ENCODE measurements at regions not wholly inside any gene's neighbourhood (a gene's known extent, or its start where the extent isn't known, plus 50 kb on each side); places are given as distances from the start of the nearest gene placed in this dataset.

- H2AFZ ChIP-seq: no peak overlapping the region
- no peaks in the 10 kb centered on the region for H3K4me1 ChIP-seq
- H3K4me3 ChIP-seq (ENCODE audit: low read depth, low read length): no peak overlapping the region
- no peak overlapping the region for H3K27ac ChIP-seq
- TF ChIP-seq CTCF (IDR thresholded peaks at IDR 0.05): no peak
- H3K9me3 ChIP-seq (ENCODE audit: control insufficient read depth, low read length): no peaks in the 10 kb centered on the region
- H3K79me2 ChIP-seq: no peaks in the 10 kb centered on the region
- no peaks in the 10 kb centered on the region for H3K36me3 ChIP-seq (ENCODE audit: control insufficient read depth, insufficient read depth, low read length)
- no peak overlapping the region for H3K9ac ChIP-seq
- no peaks in the 10 kb centered on the region for H3K27me3 ChIP-seq (ENCODE audit: control insufficient read depth, insufficient read depth, low read length)
- H3K4me2 ChIP-seq (ENCODE audit: low read length): no peak overlapping the region
These were observed 413.9 kb downstream of the KLF12 start for GRCh38 chr13:73720216-73720840.

GRCh38 chr13:73718246-73718645 is 416.0 kb downstream of the KLF12 start:
- Histone ChIP-seq H3K27me3 (ENCODE audit: control insufficient read depth, insufficient read depth, low read length) (no peaks in the 10 kb centered on the region), H3K27ac (no peak overlapping the region)
- TF ChIP-seq CTCF (IDR thresholded peaks at IDR 0.05): no peak

GRCh38 chr13:73717632-73718031 is 416.6 kb downstream of the KLF12 start:
- no peak overlapping the region for H2AFZ ChIP-seq
- H3K9me3 ChIP-seq (ENCODE audit: control insufficient read depth, low read length): no peaks in the 10 kb centered on the region
- no peak overlapping the region for H3K27ac ChIP-seq
- no peak for TF ChIP-seq CTCF (IDR thresholded peaks at IDR 0.05)
- no peak overlapping the region for H3K4me2 ChIP-seq (ENCODE audit: low read length)
- H3K9ac ChIP-seq: no peak overlapping the region
- no peak overlapping the region for H3K4me3 ChIP-seq (ENCODE audit: low read depth, low read length)
- no peaks in the 10 kb centered on the region for H3K36me3 ChIP-seq (ENCODE audit: control insufficient read depth, insufficient read depth, low read length)
- H3K4me1 ChIP-seq: no peaks in the 10 kb centered on the region
- H3K27me3 ChIP-seq (ENCODE audit: control insufficient read depth, insufficient read depth, low read length): no peaks in the 10 kb centered on the region
- H3K79me2 ChIP-seq: no peaks in the 10 kb centered on the region

More at GRCh38 chr13:73718246-73718645, 416.0 kb downstream of the KLF12 start:
- H3K79me2 ChIP-seq: no peaks in the 10 kb centered on the region
- H2AFZ ChIP-seq: no peak overlapping the region
- H3K36me3 ChIP-seq (ENCODE audit: control insufficient read depth, insufficient read depth, low read length): no peaks in the 10 kb centered on the region
- no peaks in the 10 kb centered on the region for H3K4me1 ChIP-seq
- H3K9ac ChIP-seq: no peak overlapping the region
- no peak overlapping the region for H3K4me2 ChIP-seq (ENCODE audit: low read length)
- no peaks in the 10 kb centered on the region for H3K9me3 ChIP-seq (ENCODE audit: control insufficient read depth, low read length)
- H3K4me3 ChIP-seq (ENCODE audit: low read depth, low read length): no peak overlapping the region

GRCh38 chr13:73715911-73716510 is 418.2 kb downstream of the KLF12 start:
- no peak overlapping the region for H3K4me3 ChIP-seq (ENCODE audit: low read depth, low read length)
- no peak for TF ChIP-seq CTCF (IDR thresholded peaks at IDR 0.05)
- no peak overlapping the region for H2AFZ ChIP-seq
- H3K4me1 ChIP-seq: no peaks in the 10 kb centered on the region
- H3K9me3 ChIP-seq (ENCODE audit: control insufficient read depth, low read length): no peaks in the 10 kb centered on the region
- H3K4me2 ChIP-seq (ENCODE audit: low read length): peak overlapping the region; percentile 39
- no peaks in the 10 kb centered on the region for H3K79me2 ChIP-seq
- H3K27ac ChIP-seq: no peak overlapping the region
- no peaks in the 10 kb centered on the region for H3K36me3 ChIP-seq (ENCODE audit: control insufficient read depth, insufficient read depth, low read length)
- H3K9ac ChIP-seq: no peak overlapping the region
- no peaks in the 10 kb centered on the region for H3K27me3 ChIP-seq (ENCODE audit: control insufficient read depth, insufficient read depth, low read length)
